HG02852 (cell line): ENCODE measurements at regions not wholly inside any gene's neighbourhood (a gene's known extent, or its start where the extent isn't known, plus 50 kb on each side); places are given as distances from the start of the nearest gene placed in this dataset.
"Not testable (repeated sequence)": the region's sequence is repeated elsewhere in the genome, so short reads cannot be mapped to it uniquely, and the experiment has no call there.

Source experiments
- ATAC-seq: cut with Tn5 transposase; IDR thresholded peaks from one replicate; pipeline ENCODE4 v1.9.1; 2021; ENCODE audit warnings: mild to moderate bottlenecking, moderate library complexity; ENCODE audit not compliant: unreplicated experiment

DNA sequence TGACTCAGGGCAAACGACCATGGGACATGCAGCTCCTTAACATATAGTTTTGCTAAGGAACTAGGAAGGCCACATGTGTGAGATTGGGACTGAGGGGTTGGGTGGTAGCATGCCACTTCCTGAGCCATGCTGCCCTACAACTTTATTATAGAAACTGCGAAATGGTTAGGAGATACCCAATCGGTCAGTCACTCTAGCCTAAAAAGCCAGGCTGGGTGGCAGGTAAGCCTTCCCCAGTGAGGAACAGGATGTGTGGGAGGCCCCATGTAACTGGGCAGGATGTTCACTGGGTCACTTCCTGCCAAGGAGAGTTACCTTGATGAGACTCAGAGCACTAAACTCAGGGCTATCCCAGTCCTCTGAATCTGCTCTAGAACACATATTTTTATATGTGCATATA, 123.5 kb downstream of the MAP3K7 start:
- ATAC-seq = no peak

DNA sequence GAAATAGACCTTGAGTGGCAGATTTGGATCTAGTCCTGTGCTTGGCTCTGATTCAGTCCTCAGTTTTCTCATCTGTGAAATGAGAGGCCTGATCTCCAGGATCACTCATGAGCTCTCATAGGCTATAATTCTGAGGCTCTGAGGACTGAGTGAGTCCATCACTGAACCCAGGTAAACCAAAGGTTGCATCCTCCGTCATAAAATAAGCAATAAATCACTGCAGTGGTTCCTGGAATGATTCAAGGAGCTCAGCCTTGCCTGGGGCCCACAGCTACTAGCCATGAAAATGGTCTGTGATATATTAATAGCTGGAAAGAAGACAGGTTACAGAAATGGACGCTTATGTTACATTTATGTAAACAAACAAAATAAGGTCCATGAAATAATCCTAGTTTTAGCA, 124.8 kb downstream of the MAP3K7 start:
- ATAC-seq = no peak

DNA sequence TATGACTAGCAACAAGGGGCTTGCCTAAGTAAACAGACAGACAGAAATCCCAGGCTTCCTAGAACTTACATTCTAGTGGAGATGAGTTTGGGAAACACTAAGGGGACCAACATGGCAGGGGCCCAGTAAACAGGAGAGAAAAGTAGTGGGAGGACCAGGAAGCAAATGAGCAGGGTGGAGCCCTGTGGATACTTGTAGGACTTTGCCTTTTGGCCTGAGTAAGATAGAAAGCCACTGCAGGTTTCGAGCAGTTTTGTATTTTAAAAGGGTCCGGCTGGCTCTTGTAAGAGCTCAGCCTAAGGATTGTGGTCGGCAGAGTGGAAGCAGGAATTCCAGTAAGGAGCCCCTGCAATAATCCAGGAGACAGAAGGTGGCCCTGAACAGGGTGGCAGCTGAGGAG, 125.5 kb downstream of the MAP3K7 start:
- ATAC-seq = no peak

DNA sequence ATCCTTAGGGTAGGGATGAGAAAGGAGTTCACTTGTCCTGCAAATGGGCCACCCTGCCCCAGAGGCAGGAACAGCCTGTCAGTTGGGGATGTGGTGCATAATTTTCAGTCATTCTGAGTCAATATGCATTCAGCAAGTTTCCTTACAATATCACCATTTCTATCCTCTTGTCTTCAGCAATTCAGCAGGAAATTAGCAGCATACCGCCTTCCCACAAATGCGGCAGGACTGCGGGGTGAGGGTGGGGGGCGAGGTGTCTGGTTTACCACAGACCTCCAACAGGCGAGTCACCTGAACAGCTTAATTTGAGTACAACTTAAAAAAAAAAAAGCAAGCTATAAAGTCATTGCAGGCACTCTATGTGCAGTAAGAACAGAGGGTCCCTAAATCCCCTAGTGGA, 126.8 kb downstream of the MAP3K7 start:
- ATAC-seq = no peak

DNA sequence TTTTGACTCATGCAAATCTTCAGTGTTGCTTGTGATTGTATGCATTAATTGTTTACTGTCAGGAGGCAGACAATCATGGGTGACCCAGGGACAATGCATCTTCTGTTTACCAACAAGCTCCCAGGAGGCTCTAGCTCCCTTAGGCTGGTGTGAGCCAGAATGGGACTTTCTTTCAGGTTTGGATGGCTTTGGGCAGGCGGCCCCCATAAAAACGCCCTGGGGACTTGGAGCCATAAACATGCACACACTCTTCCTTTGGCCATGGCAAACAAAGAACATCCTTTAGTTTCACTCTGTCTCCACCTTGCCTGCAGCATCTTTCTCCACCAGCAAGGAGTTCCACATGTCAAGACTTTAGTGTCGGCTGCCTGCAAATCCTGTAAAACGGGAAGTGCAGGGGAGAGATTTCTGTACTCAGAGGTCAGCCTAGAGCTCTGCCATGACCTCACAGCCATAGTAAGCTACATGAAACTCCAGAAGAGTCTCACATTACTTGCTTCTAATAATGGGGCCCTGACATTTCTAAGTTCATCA, 127.6 kb downstream of the MAP3K7 start:
- ATAC-seq = no peak

DNA sequence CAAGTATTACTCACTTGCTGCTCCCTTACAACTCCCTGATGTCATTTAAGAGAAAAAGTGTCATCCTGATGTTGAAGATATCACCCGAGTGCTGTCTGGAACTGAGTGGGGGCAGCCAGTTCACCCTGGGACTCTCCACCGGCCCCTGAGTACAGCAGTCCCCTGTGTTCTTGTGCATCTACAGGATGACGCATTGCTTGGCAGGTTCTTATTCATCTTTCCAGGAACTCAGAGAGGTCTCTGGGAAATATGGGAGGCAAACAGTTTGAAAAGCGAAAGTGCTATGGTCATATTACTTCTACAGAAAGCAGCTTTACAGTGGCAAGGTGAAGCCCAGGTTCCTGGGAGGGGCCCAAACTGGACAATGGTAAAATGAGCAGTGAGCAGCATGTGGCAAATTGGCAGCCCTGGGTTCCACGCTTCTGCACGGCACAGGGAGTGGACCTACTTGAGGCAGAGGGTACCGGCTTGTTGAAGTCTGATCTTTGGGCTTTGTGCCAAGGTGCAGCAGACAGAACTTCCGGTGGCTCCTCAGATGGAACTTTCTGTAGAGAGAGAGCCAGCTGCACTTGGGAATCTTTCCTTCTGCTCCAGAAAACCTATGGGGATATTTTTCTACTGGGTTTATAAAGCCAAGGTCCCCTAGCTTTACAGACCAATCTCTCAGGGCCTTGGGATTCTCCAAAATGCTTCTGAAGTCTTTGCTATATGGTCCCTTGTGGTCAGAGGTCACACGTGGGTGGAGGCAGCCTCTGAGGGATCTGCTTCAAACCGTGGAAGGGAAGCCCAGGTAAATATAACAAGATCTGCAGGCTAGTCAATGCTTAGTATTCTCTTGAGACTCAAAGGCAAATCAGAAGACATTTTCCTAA, 128.3 kb downstream of the MAP3K7 start:
- ATAC-seq = no peak

DNA sequence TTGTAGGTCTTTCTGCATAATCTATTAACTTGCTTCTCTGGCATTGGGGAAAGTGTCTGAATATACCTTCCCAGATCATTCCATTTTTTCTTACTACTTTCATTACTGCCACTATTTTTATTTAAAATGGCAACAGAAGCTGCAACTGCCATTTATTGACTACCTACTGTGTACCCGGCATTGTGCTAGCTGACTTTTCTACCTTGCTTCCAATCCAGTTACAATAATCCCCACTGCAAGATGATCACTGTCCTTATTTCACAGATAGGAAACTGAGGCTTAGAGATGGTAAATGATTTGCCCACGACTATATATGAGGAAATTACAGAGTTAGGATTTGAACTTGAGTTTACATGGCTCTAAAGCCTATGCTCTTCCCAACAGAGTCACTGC, 129.0 kb downstream of the MAP3K7 start:
- no peak for ATAC-seq

DNA sequence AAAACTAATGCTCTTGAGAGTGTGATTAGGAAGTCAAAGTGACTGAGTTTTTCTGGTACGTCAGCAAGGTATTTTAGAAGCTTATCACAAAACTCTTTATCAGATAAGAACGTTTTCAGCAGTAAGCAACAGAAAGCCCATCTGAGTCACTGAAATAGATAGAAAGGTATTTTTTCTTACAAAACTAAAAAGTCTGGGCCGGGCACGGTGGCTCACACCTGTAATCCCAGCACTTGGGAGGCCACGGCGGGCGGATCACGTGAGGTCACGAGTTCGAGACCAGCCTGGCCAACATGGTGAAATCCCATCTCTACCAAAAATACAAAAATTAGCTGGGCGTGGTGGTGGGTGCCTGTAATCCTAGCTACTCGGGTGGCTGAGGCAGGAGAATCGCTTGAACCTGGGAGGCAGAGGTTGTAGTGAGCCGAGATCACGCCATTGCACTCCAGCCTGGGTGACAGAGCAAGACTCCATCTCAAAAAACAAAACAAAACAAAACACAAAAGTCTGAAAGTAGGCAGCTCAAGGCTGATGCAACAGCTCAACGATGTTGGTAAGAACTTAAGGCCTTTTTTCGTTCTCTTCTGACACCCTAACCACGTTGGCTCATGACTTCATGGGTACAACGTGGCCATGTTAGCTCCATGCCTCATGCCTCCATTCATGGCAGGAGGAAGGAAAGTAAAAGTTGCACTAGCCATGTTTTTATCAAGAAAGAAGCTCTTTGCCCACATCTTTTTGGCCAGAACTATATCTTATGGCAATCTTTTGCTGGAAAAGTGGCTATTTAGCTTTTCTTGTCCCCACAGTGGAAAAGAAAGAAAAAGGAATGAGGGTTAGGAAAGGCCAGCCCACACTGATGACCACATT, 129.6 kb downstream of the MAP3K7 start:
- not testable (repeated sequence) for ATAC-seq

DNA sequence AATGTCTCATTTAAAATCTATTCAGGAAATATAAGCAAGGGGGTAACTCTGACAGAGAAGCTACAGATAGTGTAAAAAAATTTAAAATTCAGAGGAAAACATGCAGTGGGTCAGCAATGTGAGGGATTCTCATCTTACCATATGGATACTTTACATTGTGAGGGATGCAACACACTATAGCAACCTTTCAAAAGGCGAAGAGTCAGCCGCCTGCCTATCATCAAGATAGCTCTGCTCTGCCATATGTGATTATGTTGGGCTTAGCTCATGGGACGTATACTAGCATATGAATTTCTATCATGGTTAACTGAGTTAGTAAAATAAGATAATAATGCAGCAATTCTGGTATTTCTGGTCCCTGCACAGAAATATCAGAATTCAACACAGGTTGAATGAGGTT, 130.9 kb downstream of the MAP3K7 start:
- ATAC-seq = no peak

DNA sequence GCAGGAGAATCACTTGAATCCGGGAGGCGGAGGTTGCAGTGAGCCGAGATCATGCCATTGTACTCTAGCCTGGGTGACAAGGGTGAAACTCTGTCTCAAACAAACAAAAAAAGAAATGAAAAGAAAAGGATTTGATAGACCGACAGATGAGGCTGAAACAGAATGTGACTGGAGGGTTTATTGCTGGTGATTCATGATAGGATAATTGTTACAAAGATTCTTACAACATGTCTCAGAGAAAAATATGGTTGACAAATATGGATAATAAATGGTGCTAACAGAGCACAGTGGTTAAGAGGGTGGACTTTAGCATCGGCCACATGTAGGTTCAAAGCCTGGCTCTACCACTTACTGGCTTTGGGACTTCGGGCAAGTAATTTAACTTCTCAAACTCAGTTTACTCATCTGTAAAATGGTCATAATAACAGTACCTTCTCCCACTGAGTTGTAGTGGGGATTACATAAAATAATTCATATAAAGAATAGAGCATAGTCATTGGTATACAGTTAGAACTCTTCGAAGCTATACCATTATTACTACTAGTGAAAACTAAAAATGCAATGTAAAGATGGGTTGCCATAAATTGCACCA, 131.9 kb downstream of the MAP3K7 start:
- ATAC-seq = no peak

DNA sequence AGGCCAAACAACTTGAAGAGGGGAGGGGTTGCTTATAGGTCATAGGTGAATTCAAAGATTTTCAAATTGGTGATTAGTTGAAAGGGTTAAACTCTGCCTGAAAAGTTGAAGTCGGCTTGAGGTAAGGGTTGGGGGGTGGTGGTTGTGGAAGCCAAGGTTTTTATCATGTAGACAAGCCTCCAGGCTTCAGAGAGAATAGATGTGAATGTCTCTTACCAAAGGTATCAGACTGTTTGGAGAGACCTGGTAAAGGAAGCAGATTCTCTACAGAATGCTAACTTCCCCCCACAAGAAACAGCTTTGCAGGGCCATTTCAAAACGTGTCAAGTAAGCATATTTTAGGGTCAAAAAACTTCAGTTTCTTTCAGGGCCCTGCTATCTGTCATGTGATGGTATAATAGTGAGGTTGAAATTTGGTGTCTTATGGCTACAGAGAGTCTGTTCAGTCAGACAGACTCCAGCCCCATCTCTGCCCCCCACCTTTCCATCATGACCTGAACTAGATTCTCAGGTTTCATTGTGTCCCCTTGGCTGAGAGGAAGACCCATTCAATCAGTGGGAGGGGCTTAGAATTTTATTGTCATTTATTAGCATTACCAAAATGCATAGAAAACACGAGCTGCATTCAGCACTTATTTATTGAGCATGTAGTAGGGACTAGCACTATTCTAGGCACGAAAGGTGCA, 136.5 kb downstream of the MAP3K7 start:
- no peak for ATAC-seq

DNA sequence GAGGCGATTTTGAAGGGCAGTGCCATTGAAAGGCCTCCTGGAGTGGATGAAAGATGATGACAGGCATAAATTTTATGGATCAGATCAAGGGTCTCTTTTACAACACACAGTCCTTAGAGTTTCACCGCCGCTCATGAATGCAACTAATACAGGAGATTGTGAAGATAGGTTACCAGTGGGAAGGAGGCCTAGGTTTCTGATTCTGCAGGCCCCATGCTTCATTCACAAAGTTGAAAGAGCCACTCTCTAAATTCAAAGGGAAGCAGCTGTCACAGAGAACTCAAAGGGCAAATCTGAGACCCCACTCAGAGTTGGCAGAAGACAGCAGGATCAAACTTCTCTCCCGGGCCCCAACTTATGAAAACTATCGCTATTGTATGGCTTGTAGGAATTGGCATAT, 137.6 kb downstream of the MAP3K7 start:
- no peak for ATAC-seq

DNA sequence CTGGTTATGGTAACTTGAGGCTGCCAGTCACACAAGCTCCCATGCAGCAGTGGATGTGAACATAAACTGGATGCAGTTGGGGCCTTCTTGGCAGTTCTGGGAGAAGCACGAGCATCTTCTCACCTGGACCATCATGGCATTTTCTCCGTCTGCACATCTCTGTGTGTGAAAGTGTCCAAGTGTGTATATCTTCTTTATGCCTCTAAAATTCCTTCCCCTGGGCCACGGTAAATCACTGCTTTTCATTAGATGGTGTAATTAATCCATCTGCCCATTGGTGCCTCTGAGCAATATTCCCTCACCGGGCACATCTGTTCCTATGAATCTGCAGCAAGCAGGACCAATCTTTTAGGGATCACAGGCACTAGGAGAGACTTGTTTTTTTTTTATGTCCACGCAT, 138.0 kb downstream of the MAP3K7 start:
- no peak for ATAC-seq

DNA sequence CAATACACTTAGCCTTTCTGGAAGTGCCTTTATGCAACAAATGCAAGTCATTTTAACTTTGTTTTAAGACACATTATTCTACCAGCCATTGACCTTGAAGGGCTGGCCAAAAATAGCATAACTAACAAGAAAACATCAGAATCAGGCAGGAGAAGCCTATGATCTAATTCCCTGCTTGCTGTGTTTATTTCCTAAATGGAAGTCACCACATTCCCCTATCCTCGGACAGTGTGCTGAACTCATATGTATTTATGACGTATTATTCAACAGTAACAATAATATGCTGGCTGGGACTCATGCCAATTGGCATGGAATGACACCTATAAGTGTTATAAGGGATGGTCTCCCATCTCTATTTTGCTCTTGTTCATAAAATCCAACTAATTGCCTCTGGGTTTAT, 140.7 kb downstream of the MAP3K7 start:
- no peak for ATAC-seq

DNA sequence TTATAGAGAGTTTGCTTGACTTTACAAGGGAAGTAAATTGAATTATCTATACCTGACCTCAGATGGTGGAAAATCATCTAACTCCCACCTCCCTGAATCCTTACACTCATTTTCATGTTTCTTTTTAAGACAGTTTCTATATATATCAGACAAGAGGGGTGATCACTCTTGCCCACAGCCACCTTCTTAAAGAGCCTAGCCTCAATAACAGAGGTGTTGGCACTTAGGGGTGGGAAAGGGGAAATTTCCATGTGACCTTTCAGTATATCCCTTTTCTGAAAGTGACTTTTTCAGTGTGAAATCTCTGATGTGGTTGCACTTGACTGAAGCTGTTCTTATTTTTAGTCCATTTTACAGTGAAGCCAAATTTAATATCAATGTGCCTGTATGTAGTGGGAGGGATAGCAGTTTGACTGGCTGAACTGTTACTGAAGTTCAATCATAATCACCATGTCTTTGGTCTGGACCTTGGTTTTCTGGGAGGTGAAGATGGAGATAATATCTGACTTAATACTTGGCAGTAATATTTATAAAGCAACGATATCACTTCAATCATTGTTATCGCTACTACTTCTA, 141.3 kb downstream of the MAP3K7 start:
- no peak for ATAC-seq

DNA sequence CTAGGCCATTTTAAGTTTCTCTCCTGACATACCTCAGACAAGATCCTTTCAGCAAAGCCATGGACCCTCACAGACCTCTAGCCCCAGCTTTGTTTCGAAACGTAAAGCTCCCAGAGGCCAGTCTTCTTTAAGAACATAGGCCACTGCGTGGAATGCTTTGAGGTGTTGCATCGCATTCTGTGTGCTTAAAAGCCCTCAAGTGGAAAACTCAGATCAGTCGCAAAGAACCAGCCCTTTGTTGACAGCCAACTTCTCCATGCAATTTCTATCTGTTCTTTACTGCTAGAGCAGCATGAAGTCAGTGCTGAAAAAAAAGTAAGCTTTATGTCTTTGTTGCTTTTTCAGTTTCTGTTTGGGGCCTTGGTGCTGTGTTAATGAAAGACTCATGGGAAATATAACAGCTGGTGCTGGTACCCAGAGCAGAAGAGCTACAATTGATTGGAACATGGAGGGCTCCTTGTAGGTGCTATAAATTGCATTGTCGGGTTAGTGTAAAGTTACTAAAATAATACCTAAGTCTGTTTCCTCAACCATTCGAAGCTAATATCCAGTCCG, 142.6 kb downstream of the MAP3K7 start:
- ATAC-seq = no peak

DNA sequence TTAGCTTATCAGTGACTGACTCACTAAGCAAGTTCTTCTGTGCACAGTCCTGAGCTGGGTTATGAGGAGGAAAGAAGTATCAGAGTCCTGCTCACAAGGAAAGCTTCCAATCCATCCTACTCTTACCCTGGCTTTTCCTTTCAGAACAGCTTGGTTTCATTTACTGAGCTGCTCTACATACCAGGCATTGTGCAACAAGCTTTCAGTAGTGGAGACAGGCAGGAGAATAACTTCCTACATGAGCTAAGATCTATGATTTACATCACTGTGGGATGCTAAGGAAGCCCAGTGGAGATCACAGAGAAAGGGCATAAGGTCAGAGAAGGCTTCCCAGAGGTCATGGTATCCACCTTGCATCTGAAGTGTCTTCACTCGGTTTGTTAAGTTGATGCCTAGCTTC, 144.5 kb downstream of the MAP3K7 start:
- ATAC-seq = no peak

DNA sequence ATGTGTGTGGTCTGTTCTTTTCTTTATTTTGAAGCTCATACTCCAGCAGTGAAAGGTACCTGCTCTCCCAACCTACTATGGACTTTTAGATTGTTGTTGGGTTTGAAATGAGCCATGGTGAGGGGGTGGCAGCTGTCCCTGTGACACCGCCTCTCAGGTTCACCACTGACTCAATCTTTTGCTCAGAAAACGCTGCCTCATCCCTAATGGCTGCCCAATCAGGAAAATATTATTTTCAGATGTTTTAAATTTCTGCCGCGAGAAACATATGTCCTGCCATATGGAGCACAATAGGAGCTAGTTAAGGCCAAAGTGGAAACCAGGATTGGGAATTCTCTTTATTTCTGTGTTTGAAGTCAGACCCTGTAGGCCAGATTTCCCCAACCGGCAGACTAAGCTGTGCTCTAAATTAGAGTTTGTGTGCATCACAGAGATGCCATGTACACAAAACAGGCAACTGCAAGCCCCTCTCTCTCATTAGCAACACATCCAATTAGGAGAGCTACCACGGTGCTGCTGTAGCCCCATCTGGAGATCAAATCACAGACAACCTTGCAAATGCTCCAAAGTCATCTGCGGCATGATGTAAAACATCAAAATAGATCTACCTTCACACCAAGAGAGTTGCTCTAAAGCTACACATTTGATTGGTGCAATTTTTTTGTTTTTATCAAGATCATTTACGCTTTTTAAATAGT, 144.1 kb upstream of the BACH2 start:
- ATAC-seq = no peak

DNA sequence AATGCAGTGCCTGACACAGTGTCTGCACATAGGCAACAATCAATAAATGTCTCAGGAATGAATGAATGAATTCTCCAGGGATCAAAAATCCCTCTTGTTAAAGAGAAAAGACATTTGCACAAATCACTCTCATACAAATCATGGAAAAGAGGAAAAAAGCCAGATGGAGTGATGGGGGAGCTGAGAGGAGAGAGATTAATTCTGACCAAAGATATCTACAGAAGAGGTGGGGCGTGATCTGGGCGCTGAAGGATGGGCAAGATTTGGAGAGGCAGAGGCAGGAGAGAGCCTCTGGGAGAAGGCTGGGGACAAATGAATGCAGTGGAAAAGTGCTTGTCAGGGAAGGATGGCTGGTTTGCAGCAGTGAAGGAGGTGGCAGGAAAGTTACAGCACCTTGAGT, 142.9 kb upstream of the BACH2 start:
- ATAC-seq = no peak

DNA sequence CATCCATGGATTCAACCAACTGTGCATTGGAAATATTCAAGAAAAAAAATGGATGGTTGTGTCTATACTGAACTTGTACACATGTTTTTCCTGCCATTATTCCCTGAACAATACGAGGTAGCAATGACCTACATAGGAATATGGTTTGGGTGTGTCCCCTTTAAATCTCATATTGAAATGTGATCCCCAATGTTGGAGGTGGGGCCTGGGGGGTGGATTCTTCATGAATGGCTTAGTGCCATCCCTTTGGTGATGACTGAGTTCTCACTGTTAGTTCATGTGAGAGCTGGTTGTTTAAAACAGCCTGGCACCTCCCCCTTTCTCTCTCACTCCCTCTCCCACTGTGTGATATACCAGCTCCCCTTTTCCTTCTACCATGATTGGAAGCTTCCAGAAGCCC, 139.8 kb upstream of the BACH2 start:
- ATAC-seq = no peak
